ENCODE measurements at regions not wholly inside any gene's neighbourhood (a gene's known extent, or its start where the extent isn't known, plus 50 kb on each side); places are given as distances from the start of the nearest gene placed in this dataset.

- TF ChIP-seq IKZF1 (IDR thresholded peaks at IDR 0.05) (no peak), CTCF (CRISPR knock-in tag; IDR thresholded peaks at IDR 0.05) (no peak), GABPA (IDR thresholded peaks at IDR 0.05; ENCODE audit: low read depth, low read length) (no peak), GABPA (CRISPR knock-in tag; IDR thresholded peaks at IDR 0.05; ENCODE audit: low read depth) (no peak), ZNF143 (CRISPR knock-in tag; IDR thresholded peaks at IDR 0.05) (no peak), ZNF670 (CRISPR knock-in tag; IDR thresholded peaks at IDR 0.05; ENCODE audit: borderline replicate concordance) (no peak), ZBTB21 (CRISPR knock-in tag; IDR thresholded peaks at IDR 0.05) (no peak), TAF15 (IDR thresholded peaks at IDR 0.05; ENCODE audit: low read depth, low read length, poor library complexity, severe bottlenecking) (no peak), TIGD3 (CRISPR knock-in tag; IDR thresholded peaks at IDR 0.05; ENCODE audit: borderline replicate concordance) (no peak), PLSCR1 (CRISPR knock-in tag; IDR thresholded peaks at IDR 0.05; ENCODE audit: borderline replicate concordance) (no peak), ARNT2 (CRISPR knock-in tag; IDR thresholded peaks at IDR 0.05; ENCODE audit: low read depth) (no peak), CHD2 (IDR thresholded peaks at IDR 0.05; ENCODE audit: low read depth, low read length) (no peak), PLRG1 (conservative IDR thresholded peaks at IDR 0.05) (no peak), ZNF639 (CRISPR knock-in tag; conservative IDR thresholded peaks at IDR 0.05) (no peak), ZBTB8A (CRISPR knock-in tag; IDR thresholded peaks at IDR 0.05; ENCODE audit: borderline replicate concordance, low read depth) (no peak)
Observed at GRCh38 chr5:163770625-163771024, 265.2 kb downstream of the MAT2B start.
